RWPE2 (cell line): ENCODE measurements at regions not wholly inside any gene's neighbourhood (a gene's known extent, or its start where the extent isn't known, plus 50 kb on each side); places are given as distances from the start of the nearest gene placed in this dataset.
"Not testable (repeated sequence)": the region's sequence is repeated elsewhere in the genome, so short reads cannot be mapped to it uniquely, and the experiment has no call there.

Experiments
- ATAC-seq: fragments of 200-7000 bp; cut with Tn5 transposase; 3 replicates; pipeline ENCODE4 v1.9.1; 2021; ENCODE audit warnings: low read depth
- DNase-seq: peaks from one replicate; pipeline ENCODE4 v3.0.0-alpha.2; 2020; ENCODE audit warnings: low spot score
- H3K27ac ChIP-seq: fragments of 450-650 bp; 2 replicates; pipeline ENCODE4 v1.5.1; 2017; ENCODE audit warnings: mild to moderate bottlenecking; ENCODE audit not compliant: poor library complexity, severe bottlenecking
- H3K27me3 ChIP-seq: fragments of 250-450 bp; sonication (Bioruptor Pico); 2 replicates; pipeline ENCODE4 v1.5.1; 2021; ENCODE audit warnings: mild to moderate bottlenecking, moderate library complexity; ENCODE audit not compliant: insufficient read depth, poor library complexity, severe bottlenecking
- H3K36me3 ChIP-seq: fragments of 250-450 bp; sonication (Bioruptor Pico); 2 replicates; pipeline ENCODE4 v1.5.1; 2020; ENCODE audit warnings: low read depth, mild to moderate bottlenecking, moderate library complexity
- H3K4me1 ChIP-seq: fragments of 250-450 bp; sonication (Bioruptor Pico); 2 replicates; pipeline ENCODE4 v1.5.1; 2021; ENCODE audit warnings: mild to moderate bottlenecking, moderate library complexity; ENCODE audit not compliant: insufficient read depth, poor library complexity, severe bottlenecking
- H3K4me3 ChIP-seq: fragments of 250-450 bp; sonication (Bioruptor Pico); 2 replicates; pipeline ENCODE4 v1.5.1; 2021; ENCODE audit warnings: mild to moderate bottlenecking, moderate library complexity; ENCODE audit not compliant: severe bottlenecking
- H3K9me3 ChIP-seq: fragments of 250-450 bp; sonication (Bioruptor Pico); 2 replicates; pipeline ENCODE4 v1.5.1; 2021; ENCODE audit warnings: mild to moderate bottlenecking, moderate library complexity; ENCODE audit not compliant: severe bottlenecking
- CTCF ChIP-seq: fragments of 450-650 bp; IDR thresholded peaks from one replicate; pipeline ENCODE4 v1.5.1; 2017; ENCODE audit warnings: mild to moderate bottlenecking, moderate library complexity; ENCODE audit not compliant: poor library complexity, severe bottlenecking

DNA sequence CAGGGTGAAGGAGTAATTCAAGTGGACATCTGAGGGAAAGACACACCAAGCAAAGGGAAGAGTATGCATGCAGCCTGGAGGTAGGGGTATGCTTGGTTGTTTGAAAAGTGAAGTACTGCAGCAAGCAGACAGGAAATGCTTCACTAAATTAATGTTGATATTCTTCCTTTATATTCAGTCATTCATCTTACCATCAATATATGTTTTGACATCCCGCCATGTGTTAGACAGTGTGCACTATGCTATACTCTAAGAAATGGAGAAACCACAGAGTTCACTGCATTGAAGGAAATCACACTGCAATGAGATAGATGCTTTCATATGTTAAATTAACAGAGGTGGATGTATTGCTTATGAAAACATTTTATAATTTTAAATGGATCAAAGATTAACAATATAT, 82.9 kb downstream of the HSPA13 start:
- DNase-seq (no peak), ATAC-seq (no peak)
- no peak for TF ChIP-seq CTCF
- Histone ChIP-seq H3K27me3 (no peaks in the 10 kb centered on the region), H3K27ac (no peak overlapping the region), H3K9me3 (no peaks in the 10 kb centered on the region), H3K36me3 (no peaks in the 10 kb centered on the region), H3K4me1 (peaks cover 9% of the 10 kb centered on the region), H3K4me3 (no peak overlapping the region)

DNA sequence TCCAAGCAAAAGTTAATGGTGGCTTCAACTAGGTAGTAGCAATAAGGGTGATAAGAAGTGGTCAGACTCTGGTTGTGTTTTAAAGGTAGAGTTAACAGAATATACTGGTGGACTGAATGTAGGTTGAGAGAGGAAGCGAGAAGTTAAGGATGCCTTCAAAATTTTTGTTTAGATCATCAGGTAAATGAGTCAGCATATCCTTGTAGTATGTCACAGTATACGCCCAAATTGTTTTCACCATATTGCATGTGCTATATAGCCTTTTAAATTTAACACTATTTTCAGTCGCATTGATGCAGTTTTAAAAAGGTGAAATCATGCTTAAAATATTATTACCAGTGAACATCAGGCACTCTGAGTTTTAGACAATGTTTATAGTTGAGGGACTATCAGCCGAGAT, 74.6 kb downstream of the RBM11 start:
- Histone ChIP-seq H3K27me3 (no peaks in the 10 kb centered on the region), H3K4me3 (no peak overlapping the region), H3K27ac (no peak overlapping the region), H3K4me1 (no peaks in the 10 kb centered on the region), H3K9me3 (no peaks in the 10 kb centered on the region), H3K36me3 (no peaks in the 10 kb centered on the region)
- no peak for TF ChIP-seq CTCF
- DNase-seq (no peak), ATAC-seq (no peak)

GRCh38 chr21:14288922-14289321, 73.0 kb downstream of the RBM11 start:
- no peak overlapping the region for H3K4me3 ChIP-seq
- no peak for TF ChIP-seq CTCF

GRCh38 chr21:14285147-14285761, 69.3 kb downstream of the RBM11 start:
- Histone ChIP-seq H3K27ac (no peak overlapping the region), H3K9me3 (no peaks in the 10 kb centered on the region), H3K27me3 (no peaks in the 10 kb centered on the region), H3K4me1 (no peaks in the 10 kb centered on the region), H3K36me3 (no peaks in the 10 kb centered on the region), H3K4me3 (no peak overlapping the region)
- DNase-seq: no peak
- no peak for TF ChIP-seq CTCF
- no peak for ATAC-seq

More at GRCh38 chr21:14288922-14289321, 73.0 kb downstream of the RBM11 start:
- no peaks in the 10 kb centered on the region for H3K9me3 ChIP-seq
- ATAC-seq (no peak), DNase-seq (no peak)
- H3K27me3 ChIP-seq: no peaks in the 10 kb centered on the region
- H3K36me3 ChIP-seq: no peaks in the 10 kb centered on the region
- no peaks in the 10 kb centered on the region for H3K4me1 ChIP-seq
- H3K27ac ChIP-seq: no peak overlapping the region

DNA sequence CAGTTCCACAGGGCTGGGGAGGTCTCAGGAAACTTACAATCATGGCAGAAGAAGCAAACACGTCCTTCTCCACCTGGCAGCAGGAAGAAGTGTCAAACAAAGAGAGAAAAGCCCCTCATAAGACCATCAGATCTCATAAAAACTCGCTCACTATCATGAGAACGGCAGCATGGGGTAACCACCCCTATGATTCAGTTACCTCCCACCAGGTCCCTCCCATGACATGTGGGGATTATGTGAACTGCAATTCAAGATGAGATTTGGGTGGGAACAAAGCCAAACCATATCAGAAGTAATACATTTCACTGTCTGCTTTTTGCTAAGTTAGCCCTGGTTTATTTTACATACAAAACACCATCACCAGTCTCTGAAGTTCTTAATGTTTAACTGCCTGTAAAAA, 68.5 kb downstream of the RBM11 start:
- H3K27me3 ChIP-seq: peaks cover 5% of the 10 kb centered on the region
- no peak overlapping the region for H3K27ac ChIP-seq

DNA sequence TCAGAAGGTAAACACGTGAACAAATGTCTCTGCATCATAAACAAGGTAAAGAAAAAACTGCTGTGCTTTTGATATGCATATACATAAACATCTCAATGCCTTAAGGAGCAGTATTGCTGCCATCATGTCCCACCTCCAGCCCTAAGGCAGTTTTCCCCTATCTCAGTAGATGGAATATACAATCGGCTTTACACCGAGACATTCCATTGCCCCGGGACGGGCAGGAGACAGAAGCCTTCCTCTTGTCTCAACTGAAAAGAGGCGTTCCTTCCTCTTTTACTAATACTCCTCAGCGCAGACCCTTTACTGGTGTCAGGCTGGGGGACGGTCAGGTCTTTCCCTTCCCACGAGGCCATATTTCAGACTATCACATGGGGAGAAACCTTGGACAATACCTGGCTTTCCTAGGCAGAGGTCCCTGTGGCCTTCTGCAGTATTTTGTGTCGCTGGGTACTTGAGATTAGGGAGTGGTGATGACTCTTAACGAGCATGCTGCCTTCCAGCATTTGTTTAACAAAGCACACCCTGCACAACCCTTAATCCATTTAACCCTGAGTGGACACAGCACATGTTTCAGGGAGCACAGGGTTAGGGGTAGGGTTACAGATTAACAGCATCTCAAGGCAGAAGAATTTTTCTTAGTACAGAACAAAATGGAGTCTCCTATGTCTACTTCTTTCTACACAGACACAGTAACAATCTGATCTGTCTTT, 65.4 kb downstream of the RBM11 start:
- H3K4me1 ChIP-seq, DNase-seq, H3K9me3 ChIP-seq, ATAC-seq, H3K27ac ChIP-seq, H3K36me3 ChIP-seq, H3K4me3 ChIP-seq, H3K27me3 ChIP-seq: not testable (repeated sequence)

More for the DNA sequence above, 68.5 kb downstream of the RBM11 start:
- no peak for DNase-seq
- no peak for ATAC-seq
- H3K9me3 ChIP-seq: no peaks in the 10 kb centered on the region
- no peak overlapping the region for H3K4me3 ChIP-seq
- no peak for TF ChIP-seq CTCF
- H3K36me3 ChIP-seq: no peaks in the 10 kb centered on the region
- no peaks in the 10 kb centered on the region for H3K4me1 ChIP-seq
